Heart right ventricle (tissue), 16 donors: ENCODE measurements at regions not wholly inside any gene's neighbourhood (a gene's known extent, or its start where the extent isn't known, plus 50 kb on each side); places are given as distances from the start of the nearest gene placed in this dataset.
"Not testable (repeated sequence)": the region's sequence is repeated elsewhere in the genome, so short reads cannot be mapped to it uniquely, and the experiment has no call there.

Experiments
- ATAC-seq, 8 donors: fragments of 200-7000 bp; cut with Tn5 transposase; one replicate each; pipeline ENCODE4 v1.9.1; 2020; ENCODE audit warnings: mild to moderate bottlenecking in 8 of 8, moderate library complexity in 8 of 8, moderate number of reproducible peaks in 1 of 8
- DNase-seq, 2 donors: peaks; one replicate each; pipeline ENCODE4 v3.0.0-alpha.2; 2020
- H3K27ac ChIP-seq, 10 donors: fragments of 200-600 bp; sonication (generic) in 2 of 10; one replicate each; pipeline versions ENCODE4 v1.5.0 to v1.8.0; 2020 to 2022; ENCODE audit warnings: mild to moderate bottlenecking in 3 of 10
- H3K27me3 ChIP-seq, 7 donors: fragments of 200-600 bp; one replicate each; pipeline ENCODE4 v1.8.0; 2021 to 2022; ENCODE audit warnings: mild to moderate bottlenecking in 2 of 7
- H3K36me3 ChIP-seq, 9 donors: fragments of 200-600 bp; sonication (generic) in 1 of 9; one replicate each; pipeline versions ENCODE4 v1.5.0 to v1.8.0; 2020 to 2022; ENCODE audit warnings: mild to moderate bottlenecking in 2 of 9
- H3K4me1 ChIP-seq, 9 donors: fragments of 200-600 bp; sonication (generic) in 1 of 9; one replicate each; pipeline versions ENCODE4 v1.5.0 to v1.8.0; 2020 to 2022; ENCODE audit warnings: mild to moderate bottlenecking in 4 of 9
- H3K4me3 ChIP-seq, 10 donors: fragments of 200-600 bp; sonication (generic) in 2 of 10; one replicate each; pipeline versions ENCODE4 v1.5.0 to v1.8.0; 2020 to 2022; ENCODE audit warnings: mild to moderate bottlenecking in 7 of 10, moderate library complexity in 2 of 10
- H3K9me3 ChIP-seq, 11 donors: fragments of 200-600 bp in 10 of 11; sonication (generic) in 2 of 11; one replicate each; pipeline versions ENCODE4 v1.5.0 to v1.8.0; 2013 to 2022; ENCODE audit warnings: mild to moderate bottlenecking in 2 of 11, control low read depth in 1 of 11, moderate library complexity in 1 of 11
- WGBS, 2 donors: extraction: QIAGEN DNeasy Blood & Tissue Kit; methylation state at CpG; one replicate each; pipeline ENCODE4 v1.1.7; 2013; ENCODE audit warnings: inconsistent platforms in 1 of 2; 5-methylcytosine and 5-hydroxymethylcytosine counted together
- intact Hi-C, 10 donors: fragments of 100-400 bp; cut with DNase I; formaldehyde crosslinking; loops; one replicate each; pipeline versions ENCODE4 v1.11.1 to v1.14.2; 2022
- TF ChIP-seq, protein P1 (sequence below), 9 donors: fragments of 200-600 bp; sonication (generic) in 2 of 9; IDR thresholded peaks; one replicate each; pipeline versions ENCODE4 v1.5.0 to v1.8.0; 2021 to 2022; ENCODE audit warnings: antibody characterized with exemption in 9 of 9, mild to moderate bottlenecking in 5 of 9, moderate library complexity in 1 of 9
- donor health status: Arrhythmogenic right ventricular cardiomyopathy.
- donor health status: ischemic (EF 13 %, LVEDD 7.1; RV severe dilation, severe dysfunction).
- donor health status: healthy with polysubstance abuse.
- donor health status: DM: no; HTN: yes; CAD: no.
- donor health status: DM: no; HTN: no; CAD: no.
- donor health status: ischemic (EF 25% LVEDD 6.9; RV normal size, moderate dysfunction).
- donor health status: ischemic (EF 25% LVEDD 5.7; RV mildly dilated, moderate dysfunction).
- donor health status: healthy.
- donor health status: DM: yes; HTN: yes; CAD: no.
- donor health status: Ischemic cardiomyopathy.
- donor health status: ischemic (EF 35%, LVEDD 5.7; RV mildly dilated, moderate dysfunction).
- donor health status: nonischemic (EF 11% LVEDD 7.7; RV severe dilation, severe dysfunction).
- donor health status: DM: yes; HTN: yes; CAD: no.
- donor health status: PGD.
- donor health status: ischemic (EF 29% LVEDD 5.4; RV normal size, mild dysfunction).
- donor health status: nonischemic (EF 23%, LVEDD 6.1; RV moderate dilation, normal function).

DNA sequence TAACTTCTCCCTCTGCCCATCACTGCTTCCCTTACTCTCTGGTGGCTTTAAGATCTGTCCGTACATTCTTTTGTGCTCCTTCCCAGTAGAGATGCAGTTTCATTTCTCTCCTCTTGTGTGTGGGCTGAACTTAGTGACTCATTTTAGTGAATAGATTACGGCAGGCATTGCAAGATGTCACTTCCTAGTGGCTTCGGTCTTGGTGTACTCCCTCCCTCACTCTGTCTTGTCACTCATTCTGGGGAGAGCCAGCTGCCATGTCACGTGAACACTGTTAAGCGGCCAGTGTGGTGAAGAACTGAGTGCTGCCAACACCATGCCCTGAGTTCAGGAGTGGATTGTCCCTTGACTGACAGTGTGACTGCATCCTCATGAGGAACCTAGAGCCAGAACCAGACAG is 115.9 kb downstream of the OTOR start:
- H3K36me3 ChIP-seq, result no peaks in the 10 kb centered on the region
- DNase-seq, result no peak
- intact Hi-C loops, result no loop called here
- ATAC-seq, result peak in 1 of 8 donors; percentile 58
- no peaks in the 10 kb centered on the region for H3K4me1 ChIP-seq
- H3K27ac ChIP-seq, result no peak overlapping the region
- no peak overlapping the region for H3K4me3 ChIP-seq
- 53 to 58% methylated on average over 5 of the region's 5 CpGs for WGBS, 2 donors
- no peaks in the 10 kb centered on the region for H3K27me3 ChIP-seq
- TF ChIP-seq, protein P1, sequence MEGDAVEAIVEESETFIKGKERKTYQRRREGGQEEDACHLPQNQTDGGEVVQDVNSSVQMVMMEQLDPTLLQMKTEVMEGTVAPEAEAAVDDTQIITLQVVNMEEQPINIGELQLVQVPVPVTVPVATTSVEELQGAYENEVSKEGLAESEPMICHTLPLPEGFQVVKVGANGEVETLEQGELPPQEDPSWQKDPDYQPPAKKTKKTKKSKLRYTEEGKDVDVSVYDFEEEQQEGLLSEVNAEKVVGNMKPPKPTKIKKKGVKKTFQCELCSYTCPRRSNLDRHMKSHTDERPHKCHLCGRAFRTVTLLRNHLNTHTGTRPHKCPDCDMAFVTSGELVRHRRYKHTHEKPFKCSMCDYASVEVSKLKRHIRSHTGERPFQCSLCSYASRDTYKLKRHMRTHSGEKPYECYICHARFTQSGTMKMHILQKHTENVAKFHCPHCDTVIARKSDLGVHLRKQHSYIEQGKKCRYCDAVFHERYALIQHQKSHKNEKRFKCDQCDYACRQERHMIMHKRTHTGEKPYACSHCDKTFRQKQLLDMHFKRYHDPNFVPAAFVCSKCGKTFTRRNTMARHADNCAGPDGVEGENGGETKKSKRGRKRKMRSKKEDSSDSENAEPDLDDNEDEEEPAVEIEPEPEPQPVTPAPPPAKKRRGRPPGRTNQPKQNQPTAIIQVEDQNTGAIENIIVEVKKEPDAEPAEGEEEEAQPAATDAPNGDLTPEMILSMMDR (IDR thresholded peaks at IDR 0.05), result no peak
- H3K9me3 ChIP-seq, result peaks cover 0 to 10% (median 0%) of the 10 kb centered on the region in 11 donors

GRCh38 chr20:16864963-16865362 is 116.8 kb downstream of the OTOR start:
- DNase-seq (no peak), ATAC-seq (no peak)
- H3K36me3 ChIP-seq, result no peaks in the 10 kb centered on the region
- H3K4me1 ChIP-seq, result no peaks in the 10 kb centered on the region
- TF ChIP-seq, protein P1 (IDR thresholded peaks at IDR 0.05), result no peak
- WGBS, 2 donors, result 42 to 51% methylated on average over 1 of the region's 1 CpG
- H3K9me3 ChIP-seq, result peaks cover 0 to 15% (median 0%) of the 10 kb centered on the region in 11 donors
- intact Hi-C loops, result no loop called here
- no peak overlapping the region for H3K4me3 ChIP-seq
- no peaks in the 10 kb centered on the region for H3K27me3 ChIP-seq
- no peak overlapping the region for H3K27ac ChIP-seq

DNA sequence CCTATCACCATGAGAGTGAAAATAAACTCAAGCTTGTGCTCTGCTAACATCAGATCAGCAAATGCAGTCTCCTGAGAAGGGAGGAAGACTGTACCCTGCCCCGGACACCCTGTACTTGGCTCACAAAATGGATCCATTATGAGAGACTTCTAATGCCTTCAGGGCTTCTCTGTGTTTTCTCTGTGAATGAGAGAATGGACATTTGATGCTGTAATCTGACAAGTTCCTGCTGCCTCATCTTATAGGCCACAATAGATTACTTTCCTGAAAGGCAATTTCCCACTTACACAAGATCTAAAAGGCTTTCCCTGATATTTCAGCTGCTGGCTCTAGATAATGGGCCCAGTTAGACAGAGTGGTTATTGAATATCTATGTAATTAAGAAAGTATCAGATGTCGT is 117.2 kb downstream of the OTOR start:
- TF ChIP-seq, protein P1 (IDR thresholded peaks at IDR 0.05), result no peak
- peak in 1 of 8 donors; percentile 29 for ATAC-seq
- Histone ChIP-seq H3K9me3 (peaks cover 0 to 15% (median 0%) of the 10 kb centered on the region in 11 donors), H3K4me3 (no peak overlapping the region), H3K4me1 (no peaks in the 10 kb centered on the region), H3K27me3 (no peaks in the 10 kb centered on the region), H3K36me3 (no peaks in the 10 kb centered on the region), H3K27ac (no peak overlapping the region)
- no peak for DNase-seq
- WGBS, 2 donors, result 67 to 69% methylated on average over 2 of the region's 2 CpGs
- intact Hi-C loops, result no loop called here

- DNase-seq, H3K9me3 ChIP-seq, intact Hi-C loops, H3K36me3 ChIP-seq, H3K27me3 ChIP-seq, H3K27ac ChIP-seq, H3K4me3 ChIP-seq, H3K4me1 ChIP-seq, ATAC-seq: not testable (repeated sequence)
- WGBS, 2 donors, result 94 to 96% methylated on average over 4 of the region's 4 CpGs
These were observed 125.0 kb downstream of the OTOR start for GRCh38 chr20:16873124-16873523.

GRCh38 chr20:16877053-16877554 is 128.9 kb downstream of the OTOR start:
- TF ChIP-seq, protein P1 (IDR thresholded peaks at IDR 0.05), result no peak
- no peak for DNase-seq
- no peak overlapping the region for H3K4me3 ChIP-seq
- no peaks in the 10 kb centered on the region for H3K36me3 ChIP-seq
- no peaks in the 10 kb centered on the region for H3K9me3 ChIP-seq
- H3K4me1 ChIP-seq, result no peaks in the 10 kb centered on the region
- H3K27me3 ChIP-seq, result no peaks in the 10 kb centered on the region
- intact Hi-C loops, result no loop called here
- no peak for ATAC-seq
- no peak overlapping the region for H3K27ac ChIP-seq
- 27 to 38% methylated on average over 2 of the region's 2 CpGs for WGBS, 2 donors
